Upper lobe of left lung (tissue), 4 donors: ENCODE measurements at regions not wholly inside any gene's neighbourhood (a gene's known extent, or its start where the extent isn't known, plus 50 kb on each side); places are given as distances from the start of the nearest gene placed in this dataset.

Source experiments
- CTCF ChIP-seq, 6 experiments: fragments of 450-650 bp in 4 of 6; fragments of 200-600 bp in 2 of 6; sonication (generic) in 2 of 6; IDR thresholded peaks; one replicate each; pipeline ENCODE4 v1.5.1; 2016 to 2019; ENCODE audit warnings: antibody characterized with exemption in 6 of 6
- EP300 ChIP-seq, 4 donors: sonication (generic); formaldehyde crosslinking; IDR thresholded peaks; one replicate each; pipeline ENCODE4 v1.5.1; 2017; ENCODE audit warnings: antibody characterized with exemption in 4 of 4, control low read depth in 2 of 4
- POLR2AphosphoS5 ChIP-seq, 2 donors: sonication (generic); formaldehyde crosslinking; IDR thresholded peaks; one replicate each; pipeline ENCODE4 v1.5.1; 2017; ENCODE audit warnings: antibody characterized with exemption in 2 of 2

- TF ChIP-seq POLR2AphosphoS5 (IDR thresholded peaks at IDR 0.05): no peak
- TF ChIP-seq CTCF (IDR thresholded peaks at IDR 0.05): no peak
- TF ChIP-seq EP300 (IDR thresholded peaks at IDR 0.05): no peak
Observed at GRCh38 chr22:48154943-48155240, 1392.4 kb downstream of the TBC1D22A start.
